Mammary epithelial cell (primary cell): ENCODE measurements at regions not wholly inside any gene's neighbourhood (a gene's known extent, or its start where the extent isn't known, plus 50 kb on each side); places are given as distances from the start of the nearest gene placed in this dataset.

Source experiments
- EZH2 ChIP-seq: IDR thresholded peaks from 2 replicates; pipeline ENCODE4 v1.6.1; 2012; ENCODE audit warnings: low read length, inconsistent platforms, borderline replicate concordance
- TF ChIP-seq, protein P1 (sequence below), 2 donors: IDR thresholded peaks in 1 of 2; conservative IDR thresholded peaks in 1 of 2; 2 replicates each; pipeline ENCODE4 v1.5.1; 2011 to 2012; ENCODE audit warnings: inconsistent platforms in 2 of 2, low read length in 2 of 2, mild to moderate bottlenecking in 2 of 2, control low read depth in 1 of 2, low read depth in 1 of 2; ENCODE audit not compliant: insufficient read depth in 1 of 2; ENCODE audit errors: extremely low read depth in 1 of 2

- TF ChIP-seq, protein P1, sequence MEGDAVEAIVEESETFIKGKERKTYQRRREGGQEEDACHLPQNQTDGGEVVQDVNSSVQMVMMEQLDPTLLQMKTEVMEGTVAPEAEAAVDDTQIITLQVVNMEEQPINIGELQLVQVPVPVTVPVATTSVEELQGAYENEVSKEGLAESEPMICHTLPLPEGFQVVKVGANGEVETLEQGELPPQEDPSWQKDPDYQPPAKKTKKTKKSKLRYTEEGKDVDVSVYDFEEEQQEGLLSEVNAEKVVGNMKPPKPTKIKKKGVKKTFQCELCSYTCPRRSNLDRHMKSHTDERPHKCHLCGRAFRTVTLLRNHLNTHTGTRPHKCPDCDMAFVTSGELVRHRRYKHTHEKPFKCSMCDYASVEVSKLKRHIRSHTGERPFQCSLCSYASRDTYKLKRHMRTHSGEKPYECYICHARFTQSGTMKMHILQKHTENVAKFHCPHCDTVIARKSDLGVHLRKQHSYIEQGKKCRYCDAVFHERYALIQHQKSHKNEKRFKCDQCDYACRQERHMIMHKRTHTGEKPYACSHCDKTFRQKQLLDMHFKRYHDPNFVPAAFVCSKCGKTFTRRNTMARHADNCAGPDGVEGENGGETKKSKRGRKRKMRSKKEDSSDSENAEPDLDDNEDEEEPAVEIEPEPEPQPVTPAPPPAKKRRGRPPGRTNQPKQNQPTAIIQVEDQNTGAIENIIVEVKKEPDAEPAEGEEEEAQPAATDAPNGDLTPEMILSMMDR (conservative IDR thresholded peaks at IDR 0.05 in 1 of 2, IDR thresholded peaks at IDR 0.05 in 1 of 2; ENCODE audit: extremely low read depth in 1 of 2, insufficient read depth in 1 of 2, low read depth in 1 of 2, low read length in 2 of 2) = no peak
- no peak for TF ChIP-seq EZH2
Measured at GRCh38 chr12:54719691-54720090, 71.5 kb upstream of the DCD start.
